Panc1 (cell line): ENCODE measurements at regions not wholly inside any gene's neighbourhood (a gene's known extent, or its start where the extent isn't known, plus 50 kb on each side); places are given as distances from the start of the nearest gene placed in this dataset.

Experiments used
- ATAC-seq: fragments of 200-7000 bp; cut with Tn5 transposase; 2 replicates; pipeline ENCODE4 v1.9.1; 2020; ENCODE audit warnings: mild to moderate bottlenecking, moderate library complexity
- BruUV-seq: library from RNA; stranded (reverse); fragments of 400-500 nt; replicated peaks from 2 replicates; lab custom pipeline; 2021; lab: Mats Ljungman, UMichigan
- CTCF ChIA-PET: fragments of 300-600 bp; sonication (Branson Sonifier 250); formaldehyde crosslinking; loops from one replicate; lab custom pipeline; 2022; ENCODE audit warnings: antibody characterized with exemption; lab: Charles Lee
- POLR2A ChIA-PET: fragments of 300-600 bp; sonication (Branson Sonifier 250); formaldehyde crosslinking; loops from one replicate; lab custom pipeline; 2022; ENCODE audit warnings: antibody characterized with exemption; lab: Charles Lee
- DNase-seq: peaks from one replicate; pipeline ENCODE4 v3.0.0-alpha.2; 2010; ENCODE audit warnings: low read depth, low spot score
- H3K27ac ChIP-seq: 2 replicates; pipeline ENCODE4 v1.5.1; 2011; ENCODE audit warnings: mild to moderate bottlenecking, low read length, inconsistent platforms
- H3K27me3 ChIP-seq: fragments of 200-500 bp; sonication (Bioruptor generic); 2 replicates; pipeline ENCODE4 v1.6.0; 2014; ENCODE audit warnings: low read length, inconsistent platforms; ENCODE audit not compliant: control insufficient read depth, insufficient read depth
- H3K36me3 ChIP-seq: fragments of 200-500 bp; sonication (Bioruptor generic); 2 replicates; pipeline ENCODE4 v1.5.1; 2014; ENCODE audit warnings: inconsistent platforms, mild to moderate bottlenecking, low read length, moderate library complexity; ENCODE audit not compliant: control insufficient read depth, insufficient read depth
- H3K4me1 ChIP-seq: 2 replicates; pipeline ENCODE4 v1.5.1; 2011; ENCODE audit warnings: inconsistent platforms, mild to moderate bottlenecking, low read length, moderate library complexity; ENCODE audit not compliant: control insufficient read depth, insufficient read depth
- H3K4me3 ChIP-seq, 2 experiments: 2 replicates each; pipeline ENCODE4 v1.5.1; 2011 to 2012; ENCODE audit warnings: low read depth in 2 of 2, low read length in 2 of 2, mild to moderate bottlenecking in 2 of 2, inconsistent platforms in 1 of 2, moderate library complexity in 1 of 2
- H3K9me3 ChIP-seq: fragments of 200-500 bp; sonication (Bioruptor generic); 2 replicates; pipeline ENCODE4 v1.5.1; 2014; ENCODE audit warnings: low read depth, mild to moderate bottlenecking, inconsistent platforms, low read length, moderate library complexity; ENCODE audit not compliant: control insufficient read depth, insufficient read depth
- POLR2AphosphoS5 ChIP-seq: IDR thresholded peaks from 2 replicates; pipeline ENCODE4 v1.6.1; 2012; ENCODE audit warnings: mild to moderate bottlenecking, low read depth, low read length, moderate library complexity
- SIN3A ChIP-seq: IDR thresholded peaks from 2 replicates; pipeline ENCODE4 v1.6.1; 2012; ENCODE audit warnings: low read depth, mild to moderate bottlenecking, low read length, moderate library complexity, borderline replicate concordance; ENCODE audit not compliant: insufficient read depth
- TCF7L2 ChIP-seq: IDR thresholded peaks from 2 replicates; pipeline ENCODE4 v1.6.1; 2011; ENCODE audit warnings: mild to moderate bottlenecking, low read depth, low read length, inconsistent platforms
- in situ Hi-C: cut with HindIII; loops from 2 replicates; pipeline ENCODE4 v1.10.0; 2016; ENCODE audit warnings: low sequenced_read_pairs, low pct_unique_long_range_greater_than_20kb
- intact Hi-C: fragments of 100-400 bp; cut with micrococcal nuclease; formaldehyde crosslinking; loops from one replicate; pipeline ENCODE4 v1.10.0; 2022; ENCODE audit not compliant: unreplicated experiment
- TF ChIP-seq, protein P1 (sequence below): fragments of 450-650 bp; IDR thresholded peaks from 2 replicates; pipeline ENCODE4 v1.5.1; 2017; ENCODE audit warnings: mild to moderate bottlenecking
- TF ChIP-seq, protein P2 (sequence below), 2 experiments: IDR thresholded peaks; 2 replicates each; pipeline ENCODE4 v1.6.1; 2011 to 2012; ENCODE audit warnings: low read depth in 2 of 2, control low read depth in 1 of 2, low read length in 1 of 2, mild to moderate bottlenecking in 1 of 2, moderate library complexity in 1 of 2; ENCODE audit not compliant: insufficient read depth in 1 of 2

DNA sequence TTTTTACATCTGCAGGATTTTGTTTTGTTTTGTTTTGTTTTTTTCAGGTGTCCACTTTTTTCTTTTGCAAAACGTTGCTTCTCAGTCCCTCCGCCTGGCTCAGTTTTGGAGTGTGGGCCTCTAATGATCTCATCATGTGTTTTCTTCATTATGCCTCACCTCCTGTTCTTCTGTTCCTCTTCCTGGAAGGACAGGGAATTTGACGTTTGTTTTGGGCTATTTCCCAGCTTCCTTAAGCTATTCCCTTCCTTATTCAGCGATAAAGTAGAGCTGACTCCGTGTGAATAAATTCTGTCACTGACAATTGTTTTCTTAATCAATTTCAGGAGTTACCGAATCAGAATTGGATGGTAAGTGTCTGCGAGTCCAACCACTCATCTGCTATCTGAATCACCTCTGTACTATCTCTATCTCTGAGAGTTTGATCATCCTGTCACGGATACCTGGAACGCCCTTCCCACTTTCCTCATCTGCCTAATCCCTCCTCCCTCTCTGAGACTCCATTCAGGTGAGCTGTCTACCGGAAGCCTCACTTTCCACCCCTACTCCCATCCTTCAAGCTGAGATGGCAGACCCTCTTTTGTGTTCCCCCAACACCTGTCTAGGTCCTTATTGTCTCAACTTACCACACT is 218.4 kb downstream of the GATA3 start:
- ChIA-PET POLR2A (no interaction called here), CTCF (no interaction called here)
- Histone ChIP-seq H3K9me3 (no peaks in the 10 kb centered on the region), H3K27me3 (no peaks in the 10 kb centered on the region), H3K36me3 (no peaks in the 10 kb centered on the region), H3K4me1 (no peaks in the 10 kb centered on the region), H3K27ac (no peak overlapping the region), H3K4me3 (no peak overlapping the region)
- no peak for TF ChIP-seq TCF7L2
- no peak for TF ChIP-seq SIN3A
- TF ChIP-seq, protein P1, sequence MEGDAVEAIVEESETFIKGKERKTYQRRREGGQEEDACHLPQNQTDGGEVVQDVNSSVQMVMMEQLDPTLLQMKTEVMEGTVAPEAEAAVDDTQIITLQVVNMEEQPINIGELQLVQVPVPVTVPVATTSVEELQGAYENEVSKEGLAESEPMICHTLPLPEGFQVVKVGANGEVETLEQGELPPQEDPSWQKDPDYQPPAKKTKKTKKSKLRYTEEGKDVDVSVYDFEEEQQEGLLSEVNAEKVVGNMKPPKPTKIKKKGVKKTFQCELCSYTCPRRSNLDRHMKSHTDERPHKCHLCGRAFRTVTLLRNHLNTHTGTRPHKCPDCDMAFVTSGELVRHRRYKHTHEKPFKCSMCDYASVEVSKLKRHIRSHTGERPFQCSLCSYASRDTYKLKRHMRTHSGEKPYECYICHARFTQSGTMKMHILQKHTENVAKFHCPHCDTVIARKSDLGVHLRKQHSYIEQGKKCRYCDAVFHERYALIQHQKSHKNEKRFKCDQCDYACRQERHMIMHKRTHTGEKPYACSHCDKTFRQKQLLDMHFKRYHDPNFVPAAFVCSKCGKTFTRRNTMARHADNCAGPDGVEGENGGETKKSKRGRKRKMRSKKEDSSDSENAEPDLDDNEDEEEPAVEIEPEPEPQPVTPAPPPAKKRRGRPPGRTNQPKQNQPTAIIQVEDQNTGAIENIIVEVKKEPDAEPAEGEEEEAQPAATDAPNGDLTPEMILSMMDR = no peak
- TF ChIP-seq POLR2AphosphoS5 = no peak
- TF ChIP-seq, protein P2, sequence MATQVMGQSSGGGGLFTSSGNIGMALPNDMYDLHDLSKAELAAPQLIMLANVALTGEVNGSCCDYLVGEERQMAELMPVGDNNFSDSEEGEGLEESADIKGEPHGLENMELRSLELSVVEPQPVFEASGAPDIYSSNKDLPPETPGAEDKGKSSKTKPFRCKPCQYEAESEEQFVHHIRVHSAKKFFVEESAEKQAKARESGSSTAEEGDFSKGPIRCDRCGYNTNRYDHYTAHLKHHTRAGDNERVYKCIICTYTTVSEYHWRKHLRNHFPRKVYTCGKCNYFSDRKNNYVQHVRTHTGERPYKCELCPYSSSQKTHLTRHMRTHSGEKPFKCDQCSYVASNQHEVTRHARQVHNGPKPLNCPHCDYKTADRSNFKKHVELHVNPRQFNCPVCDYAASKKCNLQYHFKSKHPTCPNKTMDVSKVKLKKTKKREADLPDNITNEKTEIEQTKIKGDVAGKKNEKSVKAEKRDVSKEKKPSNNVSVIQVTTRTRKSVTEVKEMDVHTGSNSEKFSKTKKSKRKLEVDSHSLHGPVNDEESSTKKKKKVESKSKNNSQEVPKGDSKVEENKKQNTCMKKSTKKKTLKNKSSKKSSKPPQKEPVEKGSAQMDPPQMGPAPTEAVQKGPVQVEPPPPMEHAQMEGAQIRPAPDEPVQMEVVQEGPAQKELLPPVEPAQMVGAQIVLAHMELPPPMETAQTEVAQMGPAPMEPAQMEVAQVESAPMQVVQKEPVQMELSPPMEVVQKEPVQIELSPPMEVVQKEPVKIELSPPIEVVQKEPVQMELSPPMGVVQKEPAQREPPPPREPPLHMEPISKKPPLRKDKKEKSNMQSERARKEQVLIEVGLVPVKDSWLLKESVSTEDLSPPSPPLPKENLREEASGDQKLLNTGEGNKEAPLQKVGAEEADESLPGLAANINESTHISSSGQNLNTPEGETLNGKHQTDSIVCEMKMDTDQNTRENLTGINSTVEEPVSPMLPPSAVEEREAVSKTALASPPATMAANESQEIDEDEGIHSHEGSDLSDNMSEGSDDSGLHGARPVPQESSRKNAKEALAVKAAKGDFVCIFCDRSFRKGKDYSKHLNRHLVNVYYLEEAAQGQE (IDR thresholded peaks at IDR 0.05; ENCODE audit: insufficient read depth in 1 of 2, low read depth in 2 of 2, low read length in 1 of 2) = no peak
- DNase-seq (no peak), ATAC-seq (no peak)
- intact Hi-C loops = no loop called here
- BruUV-seq = no TSS peak
- in situ Hi-C loops = no loop called here

DNA sequence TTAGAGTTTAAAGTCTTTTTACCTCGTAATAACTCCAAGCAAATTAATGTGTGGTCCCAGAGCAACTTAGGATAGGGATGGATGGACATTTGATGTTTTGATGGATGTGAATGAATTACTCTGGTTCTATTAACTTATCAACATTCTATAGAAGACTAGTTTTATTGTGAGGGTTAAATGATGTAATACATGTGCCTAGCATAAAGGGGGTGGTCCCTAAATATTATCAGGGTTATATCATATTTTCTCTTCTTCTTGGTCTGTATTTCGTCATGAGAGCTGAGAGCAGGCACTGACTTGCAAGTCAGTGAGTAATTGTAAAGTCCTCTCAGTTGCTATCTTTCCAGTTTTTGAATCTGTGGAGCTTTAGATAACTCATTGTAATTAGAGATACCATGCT is 219.3 kb downstream of the GATA3 start:
- POLR2A ChIA-PET = no interaction called here
- CTCF ChIA-PET = no interaction called here
- in situ Hi-C loops = no loop called here

More for the DNA sequence above, 219.3 kb downstream of the GATA3 start:
- H3K27ac ChIP-seq = no peak overlapping the region
- no peak overlapping the region for H3K4me3 ChIP-seq
- H3K4me1 ChIP-seq = no peaks in the 10 kb centered on the region
- no peaks in the 10 kb centered on the region for H3K36me3 ChIP-seq
- intact Hi-C loops = no loop called here
- no peak for TF ChIP-seq SIN3A
- TF ChIP-seq, protein P1 = no peak
- no peak for TF ChIP-seq POLR2AphosphoS5
- TF ChIP-seq, protein P2 (IDR thresholded peaks at IDR 0.05; ENCODE audit: insufficient read depth in 1 of 2, low read depth in 2 of 2, low read length in 1 of 2) = no peak
- no peak for TF ChIP-seq TCF7L2
- no peaks in the 10 kb centered on the region for H3K9me3 ChIP-seq
- no TSS peak for BruUV-seq
- DNase-seq = no peak
- no peaks in the 10 kb centered on the region for H3K27me3 ChIP-seq
- ATAC-seq = no peak
